GM18499 (cell line): ENCODE measurements at regions not wholly inside any gene's neighbourhood (a gene's known extent, or its start where the extent isn't known, plus 50 kb on each side); places are given as distances from the start of the nearest gene placed in this dataset.
A peak's percentile ranks its signal among the peaks of the same experiment; 100 is the strongest.

Experiments
- ATAC-seq: cut with Tn5 transposase; IDR thresholded peaks from one replicate; pipeline ENCODE4 v1.9.1; 2021; ENCODE audit warnings: moderate number of reproducible peaks; ENCODE audit not compliant: insufficient read depth, unreplicated experiment

GRCh38 chr2:221786297-221786926, 214.3 kb upstream of the EPHA4 start:
- ATAC-seq: no peak

- no peak for ATAC-seq
Measured at GRCh38 chr2:221780281-221780688, 208.2 kb upstream of the EPHA4 start.

DNA sequence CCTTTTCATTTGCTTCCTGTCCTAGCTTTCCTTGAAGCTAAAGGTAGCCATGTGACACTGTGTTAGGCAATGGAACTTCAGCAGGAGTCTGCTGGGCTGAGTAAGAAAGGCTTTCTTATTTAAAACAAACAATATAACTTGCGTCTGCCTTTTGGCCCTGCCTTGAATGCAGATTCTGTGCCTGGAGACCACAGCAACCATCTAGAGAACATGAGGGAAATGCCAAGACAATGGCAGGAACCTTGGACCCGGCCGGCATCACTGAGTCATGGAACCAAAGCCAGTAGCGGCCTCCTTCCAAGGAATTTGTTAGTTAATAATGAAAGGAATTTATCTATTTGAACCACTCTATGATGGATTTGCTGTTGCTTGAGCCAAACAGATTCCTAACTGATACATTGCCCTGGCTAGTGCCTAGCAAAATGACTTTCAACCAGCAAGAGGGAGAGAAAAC, 207.5 kb upstream of the EPHA4 start:
- no peak for ATAC-seq

DNA sequence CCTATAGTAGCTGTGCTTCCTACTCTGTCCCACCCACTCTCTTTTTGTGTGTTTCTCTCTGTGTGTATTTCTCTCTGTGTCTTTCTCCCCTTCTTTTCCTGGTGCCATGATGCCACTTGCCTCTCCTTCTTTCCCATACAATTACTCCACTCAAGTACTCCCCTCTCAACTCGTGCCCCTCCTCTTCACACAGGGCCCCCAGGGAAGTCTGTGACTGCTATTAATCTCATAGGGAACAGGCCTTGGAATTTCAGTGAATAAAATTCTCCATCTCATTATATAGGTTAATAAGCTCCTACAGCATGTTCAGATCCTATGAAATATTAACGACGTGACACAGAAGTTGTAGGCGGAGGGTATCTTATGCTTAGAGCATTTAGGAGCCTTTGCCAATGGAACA, 205.9 kb upstream of the EPHA4 start:
- ATAC-seq: no peak

DNA sequence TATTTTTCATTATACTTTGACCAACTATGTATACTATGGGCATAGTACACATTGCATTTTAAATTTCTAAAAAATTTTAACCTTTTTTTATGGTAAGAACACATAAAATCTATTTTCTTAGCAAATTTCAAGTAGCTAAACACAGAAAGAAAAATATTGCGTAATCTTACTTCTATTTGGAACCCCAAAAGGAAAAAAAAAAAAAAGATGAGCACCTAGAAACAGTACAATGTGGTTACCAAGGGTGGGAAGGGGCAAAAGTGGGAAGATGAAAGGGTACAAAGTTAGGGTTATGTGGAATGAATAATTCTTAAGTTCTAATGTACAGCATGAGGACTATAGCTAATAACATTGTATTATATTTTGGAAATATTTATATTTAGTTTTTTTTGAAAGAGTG, 205.0 kb upstream of the EPHA4 start:
- no peak for ATAC-seq

- no peak for ATAC-seq
Measured at GRCh38 chr2:221775096-221775495, 203.0 kb upstream of the EPHA4 start.

GRCh38 chr2:221774136-221774535, 202.0 kb upstream of the EPHA4 start:
- ATAC-seq: no peak

DNA sequence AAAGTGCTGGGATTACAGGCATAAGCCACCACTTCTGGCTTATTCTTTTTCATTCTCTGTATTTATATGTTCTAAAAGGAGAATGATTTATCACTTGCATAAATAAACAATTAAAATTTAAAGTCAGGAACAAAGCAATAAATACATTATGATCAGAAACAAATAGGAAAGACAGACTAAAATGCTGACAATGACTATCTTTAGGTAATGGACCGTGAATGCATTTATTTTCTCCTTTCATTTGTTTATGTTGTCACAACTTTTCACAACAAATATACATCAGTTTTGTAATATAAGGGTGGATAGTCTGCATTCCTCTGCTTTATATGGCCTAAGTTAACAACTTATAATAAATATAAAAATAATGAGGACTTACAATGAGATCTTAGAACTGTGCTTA, 199.2 kb upstream of the EPHA4 start:
- ATAC-seq: no peak

DNA sequence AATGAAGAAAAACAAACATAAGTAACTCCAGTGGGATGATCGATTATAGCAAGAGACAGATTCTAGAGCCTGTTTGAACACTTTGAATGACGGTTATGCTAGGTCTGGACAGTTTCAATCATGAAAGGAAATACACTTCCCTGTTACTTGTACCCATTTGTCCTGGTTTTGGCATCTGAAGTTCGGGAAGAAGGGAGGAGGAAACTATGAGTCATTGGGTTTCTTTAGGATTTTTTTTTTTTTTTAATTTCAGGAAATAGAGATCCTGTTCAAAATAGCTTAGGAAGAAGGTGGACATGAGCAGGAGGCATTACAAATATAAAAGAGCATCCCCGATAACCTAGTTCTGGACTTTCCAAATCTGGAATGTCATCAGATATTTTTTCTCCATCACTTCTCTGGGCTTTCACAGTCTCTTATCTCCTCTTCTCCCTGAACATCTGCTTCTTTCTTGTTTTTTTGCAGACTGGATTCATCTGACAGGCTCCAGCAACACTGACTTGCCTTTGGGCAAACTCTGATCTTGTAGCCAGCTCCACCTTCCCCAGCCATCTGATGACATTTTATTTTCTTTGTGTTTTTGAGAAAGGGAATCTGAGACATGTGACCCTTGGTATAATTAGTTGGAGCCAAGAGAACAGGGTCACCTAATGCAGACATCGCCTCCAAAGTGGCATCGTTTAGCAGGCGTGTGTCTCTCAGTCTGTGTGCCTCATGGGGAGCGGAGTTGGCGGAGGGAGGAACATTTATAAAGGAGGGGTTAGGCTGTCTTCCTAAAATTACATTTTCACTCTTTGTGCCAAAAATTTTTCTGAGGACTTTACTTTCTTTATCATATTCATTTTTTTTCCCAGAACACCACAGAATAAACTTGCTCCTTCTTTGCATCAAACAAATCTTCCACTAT, 195.3 kb upstream of the EPHA4 start:
- no peak for ATAC-seq

DNA sequence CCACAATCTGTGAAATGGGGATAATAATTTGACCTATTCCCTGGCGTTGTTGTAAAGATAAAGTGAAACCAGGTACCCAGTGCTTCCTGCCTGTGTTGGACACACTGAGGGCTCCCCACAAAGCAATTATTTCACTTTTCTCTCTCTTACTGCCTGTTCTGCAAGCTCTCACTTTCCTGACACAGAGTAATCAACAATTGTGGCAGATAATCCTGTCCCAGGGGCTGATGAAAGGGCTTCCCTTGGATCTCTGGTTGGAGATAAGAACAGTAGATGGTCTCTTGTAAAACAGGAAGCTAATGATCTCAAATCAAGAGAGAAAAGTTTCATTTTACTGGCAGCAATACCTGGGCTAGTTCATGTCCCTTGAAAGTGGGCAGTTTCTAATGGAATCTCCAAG, 190.4 kb upstream of the EPHA4 start:
- no peak for ATAC-seq

DNA sequence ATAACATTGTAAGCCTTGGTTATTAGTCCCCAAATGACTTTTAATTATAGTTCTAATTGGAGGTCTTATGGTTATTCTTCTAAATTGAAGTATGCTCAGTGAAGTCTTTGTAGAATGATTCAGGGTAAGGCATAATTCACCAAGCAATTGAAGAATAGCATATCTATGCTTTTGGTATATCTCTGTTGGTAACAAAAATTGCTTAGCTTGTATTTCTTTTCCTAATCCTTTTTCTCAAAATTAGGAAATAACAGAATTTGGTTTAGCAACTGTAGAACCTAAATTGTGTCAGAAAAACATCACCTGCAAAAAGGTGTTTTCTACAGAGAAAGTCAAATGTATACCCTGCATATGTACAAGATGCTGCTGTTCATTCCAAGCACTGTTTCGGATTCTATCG, 189.2 kb upstream of the EPHA4 start:
- no peak for ATAC-seq

DNA sequence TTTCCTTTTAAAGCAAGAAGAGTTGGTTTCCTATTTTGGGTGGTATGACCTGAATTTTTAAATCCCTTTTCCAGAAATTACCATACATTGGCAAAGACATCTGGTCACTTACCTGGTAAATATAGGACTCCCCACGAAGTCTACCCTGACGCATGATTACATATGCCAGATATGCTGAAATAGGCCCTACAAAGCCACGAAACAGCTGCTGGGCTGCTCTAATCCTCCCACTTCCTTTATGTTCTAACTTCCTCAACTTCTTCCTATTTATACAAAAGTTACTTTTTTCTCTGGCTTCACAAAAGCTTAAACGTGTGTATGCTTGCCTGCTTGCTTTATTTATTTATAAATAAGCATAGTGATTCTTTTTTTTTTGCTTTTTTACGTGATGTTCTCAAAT, 186.0 kb upstream of the EPHA4 start:
- ATAC-seq: no peak

DNA sequence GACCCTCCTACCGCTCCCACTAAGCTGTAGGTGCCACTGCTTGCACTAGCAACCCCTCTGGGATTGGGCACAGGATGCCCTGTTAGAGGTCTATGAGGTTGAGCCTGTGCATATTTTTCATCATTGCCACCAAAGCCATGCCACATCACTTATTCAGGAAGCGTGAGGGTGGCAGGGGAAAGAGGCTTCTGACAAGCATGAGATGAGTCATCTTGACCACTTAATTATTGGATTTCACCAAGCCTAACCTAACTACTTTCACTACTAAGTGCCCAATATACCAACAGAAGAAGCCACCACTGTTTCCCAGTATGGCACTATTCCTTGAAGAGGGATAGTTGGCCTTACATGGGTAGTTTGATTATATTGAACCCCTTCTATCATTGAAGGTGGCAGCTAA, 181.3 kb upstream of the EPHA4 start:
- ATAC-seq: no peak

- ATAC-seq: no peak
Measured at GRCh38 chr2:221752781-221753180, 180.7 kb upstream of the EPHA4 start.

- ATAC-seq: no peak
Measured at GRCh38 chr2:221750316-221750715, 178.2 kb upstream of the EPHA4 start.

DNA sequence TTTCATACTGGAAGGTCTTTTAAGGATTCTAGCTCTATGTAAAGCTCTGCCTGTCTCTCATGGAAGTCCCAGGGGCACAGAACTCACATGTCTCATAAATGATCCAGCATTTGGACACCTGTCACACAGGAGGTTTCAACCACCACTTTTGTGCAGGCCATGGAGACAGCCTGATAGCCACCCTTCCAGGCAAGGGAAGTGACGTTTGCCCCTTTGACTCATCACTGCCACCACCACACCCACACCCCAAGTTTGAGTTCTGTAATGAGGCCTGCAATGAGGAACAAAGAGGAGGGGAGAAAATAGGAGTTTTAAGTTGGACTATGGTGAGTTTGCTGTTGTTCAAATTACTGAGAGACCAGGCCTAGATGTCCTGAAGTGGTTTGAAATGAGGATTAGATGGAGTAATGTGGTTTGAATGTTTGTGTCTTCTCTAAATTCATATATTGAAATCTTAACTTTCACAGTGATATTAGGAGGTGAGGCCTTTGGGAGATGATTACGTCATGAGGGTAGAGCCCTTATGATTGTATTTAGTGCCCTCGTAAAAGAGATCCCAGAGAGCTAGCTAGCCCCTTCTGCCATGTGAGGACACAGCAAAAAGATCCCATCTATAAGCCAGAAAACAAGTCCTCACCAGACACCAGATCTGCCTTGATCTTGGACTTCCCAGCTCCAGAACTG, 175.3 kb upstream of the EPHA4 start:
- peak; percentile 77 for ATAC-seq

- ATAC-seq: no peak
Measured at GRCh38 chr2:221741496-221742211, 169.6 kb upstream of the EPHA4 start.

- no peak for ATAC-seq
Measured at GRCh38 chr2:221731432-221732145, 159.5 kb upstream of the EPHA4 start.

GRCh38 chr2:221726894-221727513, 154.9 kb upstream of the EPHA4 start:
- no peak for ATAC-seq
